ENCODE measurements at regions not wholly inside any gene's neighbourhood (a gene's known extent, or its start where the extent isn't known, plus 50 kb on each side); places are given as distances from the start of the nearest gene placed in this dataset.

DNA sequence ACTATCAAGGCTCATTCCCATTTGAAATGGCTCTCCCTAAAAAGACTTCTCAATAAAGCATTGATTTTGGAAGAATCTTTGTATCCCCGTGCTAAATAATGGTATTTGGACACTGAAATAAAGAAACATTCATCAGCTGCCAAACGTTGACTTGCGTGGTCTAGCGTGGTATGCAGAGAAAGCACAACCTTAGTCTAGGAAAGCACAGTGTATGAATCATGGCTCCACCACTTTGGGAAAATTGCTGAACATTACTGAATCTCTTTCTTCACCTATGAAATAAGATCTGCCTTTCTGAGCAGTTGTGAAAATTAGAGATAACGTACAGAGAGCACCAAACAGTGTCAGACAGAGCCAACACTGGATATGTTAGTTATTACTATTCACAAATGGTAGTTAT, 353.9 kb downstream of the SS18 start:
- no peak overlapping the region for H3K27ac ChIP-seq (ENCODE audit: low read depth in 1 of 3, low read length in 2 of 3)
- no peaks in the 10 kb centered on the region for H3K4me1 ChIP-seq (ENCODE audit: control insufficient read depth in 3 of 3, insufficient read depth in 2 of 3, low read depth in 1 of 3, low read length in 2 of 3)
- FAIRE-seq (no peak), DNase-seq (no peak)
- no peaks in the 10 kb centered on the region for H3K27me3 ChIP-seq (ENCODE audit: control insufficient read depth in 3 of 3, insufficient read depth in 3 of 3, low read length in 3 of 3)
- no peaks in the 10 kb centered on the region for H3K36me3 ChIP-seq (ENCODE audit: control insufficient read depth in 3 of 3, insufficient read depth in 2 of 3, low read depth in 1 of 3, low read length in 3 of 3)
- H3K9me3 ChIP-seq (ENCODE audit: control insufficient read depth in 2 of 2, insufficient read depth in 1 of 2, low read depth in 1 of 2, low read length in 1 of 2), result peaks cover 0 to 4% of the 10 kb centered on the region in 2 donors
- H3K4me3 ChIP-seq (ENCODE audit: low read depth in 1 of 3, low read length in 3 of 3), result no peak overlapping the region
- 67 to 81% (median 68%) methylated on average over 5 of the region's 5 CpGs for WGBS, 3 donors

DNA sequence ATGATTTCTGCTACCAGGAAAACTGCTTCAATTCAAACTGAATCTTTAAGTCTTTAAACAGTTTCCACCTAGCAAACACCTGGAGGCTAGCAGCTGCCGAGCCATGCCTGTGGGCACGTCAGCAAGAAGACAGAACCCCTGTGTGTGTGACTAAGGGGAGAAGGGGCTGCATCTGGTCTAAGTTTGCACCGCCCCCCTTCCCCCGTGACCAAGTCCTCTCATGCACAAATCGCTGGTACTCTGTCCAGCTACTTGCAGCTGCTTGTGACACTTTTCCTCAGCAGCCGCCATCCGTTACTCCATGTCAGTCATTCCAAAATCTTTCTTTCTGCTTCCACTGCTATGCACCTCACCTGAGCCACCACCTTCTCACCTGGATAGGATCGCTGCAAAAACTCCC, 355.0 kb downstream of the SS18 start:
- DNase-seq (no peak), FAIRE-seq (no peak)

DNA sequence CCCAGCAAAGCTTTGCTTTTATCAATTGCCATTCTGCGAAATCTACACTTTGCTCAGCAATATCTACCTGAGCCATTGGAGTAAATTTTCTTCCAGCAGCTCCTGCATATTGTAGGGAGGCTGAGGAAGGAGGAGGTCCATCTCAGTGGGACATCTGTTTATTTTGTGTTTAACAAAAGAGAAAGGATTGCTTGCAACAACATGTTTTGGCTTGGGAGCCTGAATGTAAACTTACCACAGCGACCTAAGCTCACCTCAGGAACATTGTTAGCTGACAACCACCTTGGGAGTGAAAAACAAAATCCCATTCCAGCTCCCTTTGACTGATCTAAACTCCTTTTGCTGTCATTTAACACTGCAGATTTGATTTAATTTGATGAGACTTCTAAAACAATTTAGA, 356.1 kb downstream of the SS18 start:
- FAIRE-seq, result no peak
- WGBS, 3 donors, result 37 to 49% (median 39%) methylated on average over 2 of the region's 2 CpGs
- no peak overlapping the region for H3K27ac ChIP-seq (ENCODE audit: low read depth in 1 of 3, low read length in 2 of 3)

More for the DNA sequence above, 355.0 kb downstream of the SS18 start:
- Histone ChIP-seq H3K4me3 (ENCODE audit: low read depth in 1 of 3, low read length in 3 of 3) (no peak overlapping the region), H3K36me3 (ENCODE audit: control insufficient read depth in 3 of 3, insufficient read depth in 2 of 3, low read depth in 1 of 3, low read length in 3 of 3) (no peaks in the 10 kb centered on the region), H3K4me1 (ENCODE audit: control insufficient read depth in 3 of 3, insufficient read depth in 2 of 3, low read depth in 1 of 3, low read length in 2 of 3) (no peaks in the 10 kb centered on the region), H3K9me3 (ENCODE audit: control insufficient read depth in 2 of 2, insufficient read depth in 1 of 2, low read depth in 1 of 2, low read length in 1 of 2) (peaks cover 0 to 4% of the 10 kb centered on the region in 2 donors), H3K27ac (ENCODE audit: low read depth in 1 of 3, low read length in 2 of 3) (no peak overlapping the region), H3K27me3 (ENCODE audit: control insufficient read depth in 3 of 3, insufficient read depth in 3 of 3, low read length in 3 of 3) (no peaks in the 10 kb centered on the region)
- 69 to 71% (median 71%) methylated on average over 8 of the region's 8 CpGs for WGBS, 3 donors

DNA sequence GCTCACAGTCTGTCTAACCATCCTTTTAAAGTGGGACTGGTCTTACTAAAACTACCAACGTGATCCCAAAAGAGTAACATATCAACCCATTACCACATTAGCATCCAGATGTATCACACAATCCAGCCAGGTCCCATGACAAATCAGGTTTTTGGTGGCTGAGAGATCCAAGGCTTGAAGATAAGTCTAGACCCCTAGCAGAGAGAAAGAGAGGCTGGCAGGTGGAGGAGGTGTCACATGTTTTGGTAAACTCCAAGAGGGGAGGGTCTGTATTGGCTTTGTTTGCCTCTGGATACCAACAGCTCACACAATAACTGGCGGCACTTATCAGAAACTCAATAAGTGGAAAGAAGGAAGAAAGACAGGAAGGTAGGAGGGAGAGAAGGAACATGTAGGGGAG, 357.6 kb downstream of the SS18 start:
- DNase-seq, result no peak
- Histone ChIP-seq H3K4me1 (ENCODE audit: control insufficient read depth in 3 of 3, insufficient read depth in 2 of 3, low read depth in 1 of 3, low read length in 2 of 3) (no peaks in the 10 kb centered on the region), H3K36me3 (ENCODE audit: control insufficient read depth in 3 of 3, insufficient read depth in 2 of 3, low read depth in 1 of 3, low read length in 3 of 3) (no peaks in the 10 kb centered on the region), H3K4me3 (ENCODE audit: low read depth in 1 of 3, low read length in 3 of 3) (no peak overlapping the region), H3K9me3 (ENCODE audit: control insufficient read depth in 2 of 2, insufficient read depth in 1 of 2, low read depth in 1 of 2, low read length in 1 of 2) (peaks cover 0 to 4% of the 10 kb centered on the region in 2 donors), H3K27ac (ENCODE audit: low read depth in 1 of 3, low read length in 2 of 3) (no peak overlapping the region), H3K27me3 (ENCODE audit: control insufficient read depth in 3 of 3, insufficient read depth in 3 of 3, low read length in 3 of 3) (no peaks in the 10 kb centered on the region)
- WGBS, 3 donors, result 42 to 62% (median 47%) methylated on average over 2 of the region's 2 CpGs
- no peak for FAIRE-seq

More for the DNA sequence above, 356.1 kb downstream of the SS18 start:
- no peaks in the 10 kb centered on the region for H3K27me3 ChIP-seq (ENCODE audit: control insufficient read depth in 3 of 3, insufficient read depth in 3 of 3, low read length in 3 of 3)
- no peaks in the 10 kb centered on the region for H3K4me1 ChIP-seq (ENCODE audit: control insufficient read depth in 3 of 3, insufficient read depth in 2 of 3, low read depth in 1 of 3, low read length in 2 of 3)
- DNase-seq, result no peak
- H3K4me3 ChIP-seq (ENCODE audit: low read depth in 1 of 3, low read length in 3 of 3), result no peak overlapping the region
- H3K9me3 ChIP-seq (ENCODE audit: control insufficient read depth in 2 of 2, insufficient read depth in 1 of 2, low read depth in 1 of 2, low read length in 1 of 2), result peaks cover 0 to 4% of the 10 kb centered on the region in 2 donors
- no peaks in the 10 kb centered on the region for H3K36me3 ChIP-seq (ENCODE audit: control insufficient read depth in 3 of 3, insufficient read depth in 2 of 3, low read depth in 1 of 3, low read length in 3 of 3)

DNA sequence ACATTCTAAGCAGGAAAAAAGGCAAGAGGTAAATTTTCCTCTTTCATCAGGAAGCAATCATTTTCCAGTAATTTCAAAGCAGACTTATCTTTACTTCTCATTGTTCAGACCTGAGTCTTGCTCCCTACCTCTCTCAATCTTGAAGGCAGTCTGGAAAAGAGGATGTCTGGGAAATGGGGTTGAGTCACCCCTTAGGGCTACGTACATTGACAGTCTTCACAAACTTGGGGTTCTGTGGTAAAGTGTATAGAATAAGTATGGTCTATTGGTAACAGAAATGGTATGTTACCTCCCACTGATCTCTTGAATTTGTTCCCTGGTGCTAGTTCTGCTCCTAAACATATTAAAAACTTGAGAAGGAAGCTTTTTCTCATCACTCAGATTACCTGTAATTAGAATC, 361.3 kb downstream of the SS18 start:
- FAIRE-seq, result no peak

DNA sequence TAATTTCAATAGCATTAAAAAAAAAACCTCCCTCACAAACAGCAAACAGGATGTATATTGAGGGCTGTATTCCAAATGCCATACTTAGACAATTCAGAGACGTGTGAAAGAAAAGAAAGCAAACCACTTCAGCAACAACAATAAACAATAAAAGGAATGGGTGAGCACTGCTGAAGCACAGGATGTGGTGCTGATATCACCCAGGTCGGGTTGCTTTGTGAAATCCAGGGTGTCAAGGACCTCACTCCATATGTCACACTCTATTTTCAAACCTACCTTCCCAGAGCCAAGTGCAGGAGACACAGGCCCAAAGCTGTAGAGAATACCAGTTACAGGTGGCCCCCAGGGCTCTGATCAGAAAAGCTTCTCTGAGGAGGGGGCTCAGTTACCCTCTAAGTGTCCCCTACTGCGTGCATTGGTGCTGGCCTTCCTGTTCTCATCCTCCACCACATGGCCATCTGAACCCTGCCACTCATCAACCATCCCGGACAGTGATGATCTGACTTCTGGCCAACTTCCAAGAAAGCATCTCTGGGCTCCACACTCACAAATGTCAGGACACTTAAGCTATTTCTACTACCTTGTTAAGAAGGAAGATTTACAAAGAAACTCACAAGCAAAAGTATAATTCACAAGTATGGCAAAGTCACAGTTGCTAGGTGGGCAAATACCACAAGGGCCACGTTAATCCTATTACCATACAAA, 363.0 kb downstream of the SS18 start:
- WGBS, 3 donors, result 45 to 49% (median 47%) methylated on average over 5 of the region's 5 CpGs
- H3K9me3 ChIP-seq (ENCODE audit: control insufficient read depth in 2 of 2, insufficient read depth in 1 of 2, low read depth in 1 of 2, low read length in 1 of 2), result peaks cover 0 to 9% of the 10 kb centered on the region in 2 donors
- no peak for FAIRE-seq

More for the DNA sequence above, 361.3 kb downstream of the SS18 start:
- Histone ChIP-seq H3K4me3 (ENCODE audit: low read depth in 1 of 3, low read length in 3 of 3) (no peak overlapping the region), H3K27ac (ENCODE audit: low read depth in 1 of 3, low read length in 2 of 3) (no peak overlapping the region), H3K36me3 (ENCODE audit: control insufficient read depth in 3 of 3, insufficient read depth in 2 of 3, low read depth in 1 of 3, low read length in 3 of 3) (no peaks in the 10 kb centered on the region), H3K4me1 (ENCODE audit: control insufficient read depth in 3 of 3, insufficient read depth in 2 of 3, low read depth in 1 of 3, low read length in 2 of 3) (no peaks in the 10 kb centered on the region), H3K27me3 (ENCODE audit: control insufficient read depth in 3 of 3, insufficient read depth in 3 of 3, low read length in 3 of 3) (no peaks in the 10 kb centered on the region), H3K9me3 (ENCODE audit: control insufficient read depth in 2 of 2, insufficient read depth in 1 of 2, low read depth in 1 of 2, low read length in 1 of 2) (peaks cover 0 to 4% of the 10 kb centered on the region in 2 donors)
- no peak for DNase-seq
- WGBS, 3 donors, result 83 to 93% (median 92%) methylated on average over 1 of the region's 1 CpG

DNA sequence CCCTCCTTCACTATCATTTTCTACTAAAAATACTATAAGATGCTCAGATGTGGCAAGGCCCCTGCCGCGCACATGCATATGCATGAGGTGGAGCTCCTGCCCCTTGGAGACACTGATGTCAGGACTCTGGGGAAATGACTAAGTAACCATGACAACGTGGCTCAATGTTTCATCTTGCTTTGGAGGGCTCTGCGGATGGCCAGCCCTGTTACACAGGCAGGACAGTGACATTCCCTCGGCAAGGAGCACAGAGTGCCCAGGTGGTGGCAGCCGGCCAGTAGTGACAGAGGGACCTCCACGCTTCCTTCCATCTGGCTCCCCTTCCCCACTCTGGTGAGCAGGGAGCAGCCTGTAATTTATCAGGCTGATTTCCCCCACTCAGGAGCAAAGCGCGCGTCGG, 364.1 kb downstream of the SS18 start:
- WGBS, 3 donors, result 47 to 66% (median 61%) methylated on average over 11 of the region's 11 CpGs
- Histone ChIP-seq H3K9me3 (ENCODE audit: control insufficient read depth in 2 of 2, insufficient read depth in 1 of 2, low read depth in 1 of 2, low read length in 1 of 2) (peaks cover 0 to 5% of the 10 kb centered on the region in 2 donors), H3K27me3 (ENCODE audit: control insufficient read depth in 3 of 3, insufficient read depth in 3 of 3, low read length in 3 of 3) (no peaks in the 10 kb centered on the region), H3K36me3 (ENCODE audit: control insufficient read depth in 3 of 3, insufficient read depth in 2 of 3, low read depth in 1 of 3, low read length in 3 of 3) (no peaks in the 10 kb centered on the region), H3K27ac (ENCODE audit: low read depth in 1 of 3, low read length in 2 of 3) (no peak overlapping the region), H3K4me1 (ENCODE audit: control insufficient read depth in 3 of 3, insufficient read depth in 2 of 3, low read depth in 1 of 3, low read length in 2 of 3) (no peaks in the 10 kb centered on the region), H3K4me3 (ENCODE audit: low read depth in 1 of 3, low read length in 3 of 3) (no peak overlapping the region)
- DNase-seq (no peak), FAIRE-seq (no peak)

More for the DNA sequence above, 363.0 kb downstream of the SS18 start:
- H3K36me3 ChIP-seq (ENCODE audit: control insufficient read depth in 3 of 3, insufficient read depth in 2 of 3, low read depth in 1 of 3, low read length in 3 of 3), result no peaks in the 10 kb centered on the region
- DNase-seq, result no peak
- no peak overlapping the region for H3K4me3 ChIP-seq (ENCODE audit: low read depth in 1 of 3, low read length in 3 of 3)
- no peaks in the 10 kb centered on the region for H3K27me3 ChIP-seq (ENCODE audit: control insufficient read depth in 3 of 3, insufficient read depth in 3 of 3, low read length in 3 of 3)
- no peaks in the 10 kb centered on the region for H3K4me1 ChIP-seq (ENCODE audit: control insufficient read depth in 3 of 3, insufficient read depth in 2 of 3, low read depth in 1 of 3, low read length in 2 of 3)
- H3K27ac ChIP-seq (ENCODE audit: low read depth in 1 of 3, low read length in 2 of 3), result no peak overlapping the region

DNA sequence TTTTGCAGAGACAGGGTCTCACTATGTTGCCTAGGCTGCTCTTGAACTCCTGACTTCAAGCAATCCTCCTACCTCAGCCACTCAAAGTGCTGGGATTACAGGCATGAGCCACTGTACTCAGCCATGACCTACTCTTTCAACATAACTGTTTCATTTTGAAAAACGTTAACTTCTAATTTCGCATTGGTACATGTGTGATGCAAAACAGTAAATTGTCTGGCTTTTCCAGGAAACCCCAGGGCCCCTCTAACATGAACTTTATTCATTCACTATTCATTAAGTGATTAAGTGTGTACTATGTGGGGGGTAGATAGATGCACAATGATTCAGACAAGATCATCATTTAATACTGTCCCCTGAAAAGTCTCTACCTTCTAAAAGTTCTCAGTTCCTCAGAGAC, 364.9 kb downstream of the SS18 start:
- DNase-seq, result no peak
- Histone ChIP-seq H3K4me1 (ENCODE audit: control insufficient read depth in 3 of 3, insufficient read depth in 2 of 3, low read depth in 1 of 3, low read length in 2 of 3) (no peaks in the 10 kb centered on the region), H3K27ac (ENCODE audit: low read depth in 1 of 3, low read length in 2 of 3) (no peak overlapping the region), H3K27me3 (ENCODE audit: control insufficient read depth in 3 of 3, insufficient read depth in 3 of 3, low read length in 3 of 3) (no peaks in the 10 kb centered on the region), H3K36me3 (ENCODE audit: control insufficient read depth in 3 of 3, insufficient read depth in 2 of 3, low read depth in 1 of 3, low read length in 3 of 3) (no peaks in the 10 kb centered on the region), H3K4me3 (ENCODE audit: low read depth in 1 of 3, low read length in 3 of 3) (no peak overlapping the region), H3K9me3 (ENCODE audit: control insufficient read depth in 2 of 2, insufficient read depth in 1 of 2, low read depth in 1 of 2, low read length in 1 of 2) (peaks cover 0 to 5% of the 10 kb centered on the region in 2 donors)
- no peak for FAIRE-seq
- 70 to 83% (median 76%) methylated on average over 2 of the region's 2 CpGs for WGBS, 3 donors

DNA sequence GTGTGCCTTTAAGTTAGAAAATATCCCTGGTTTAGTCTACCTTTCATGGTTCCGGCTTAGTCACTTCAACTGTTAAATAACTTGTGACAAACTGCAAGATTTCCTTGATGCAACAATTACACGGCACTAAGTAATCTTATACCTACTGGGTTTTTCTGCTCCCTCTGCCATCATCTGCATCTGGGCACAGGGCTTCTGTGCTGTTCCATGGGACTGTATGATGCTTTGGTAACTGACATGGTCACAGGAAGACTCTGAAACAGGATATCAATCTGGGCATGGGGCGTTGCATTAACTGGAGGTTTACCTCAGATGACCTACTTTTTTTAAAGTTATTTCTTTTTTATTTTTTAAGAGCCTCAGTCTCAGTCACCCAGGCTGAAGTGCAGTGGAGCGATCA, 365.4 kb downstream of the SS18 start:
- Histone ChIP-seq H3K4me1 (ENCODE audit: control insufficient read depth in 3 of 3, insufficient read depth in 2 of 3, low read depth in 1 of 3, low read length in 2 of 3) (no peaks in the 10 kb centered on the region), H3K27ac (ENCODE audit: low read depth in 1 of 3, low read length in 2 of 3) (no peak overlapping the region), H3K27me3 (ENCODE audit: control insufficient read depth in 3 of 3, insufficient read depth in 3 of 3, low read length in 3 of 3) (no peaks in the 10 kb centered on the region), H3K4me3 (ENCODE audit: low read depth in 1 of 3, low read length in 3 of 3) (no peak overlapping the region), H3K9me3 (ENCODE audit: control insufficient read depth in 2 of 2, insufficient read depth in 1 of 2, low read depth in 1 of 2, low read length in 1 of 2) (peaks cover 0 to 5% of the 10 kb centered on the region in 2 donors), H3K36me3 (ENCODE audit: control insufficient read depth in 3 of 3, insufficient read depth in 2 of 3, low read depth in 1 of 3, low read length in 3 of 3) (no peaks in the 10 kb centered on the region)
- FAIRE-seq (no peak), DNase-seq (no peak)
- 77 to 82% (median 80%) methylated on average over 4 of the region's 4 CpGs for WGBS, 3 donors

Data from small intestine (tissue), 7 donors.